Loucy (cell line): ENCODE measurements at regions not wholly inside any gene's neighbourhood (a gene's known extent, or its start where the extent isn't known, plus 50 kb on each side); places are given as distances from the start of the nearest gene placed in this dataset.

ENCODE experiments used
- CTCF ChIP-seq: fragments of 200-600 bp; sonication (generic); conservative IDR thresholded peaks from 2 replicates; pipeline ENCODE4 v1.5.1; 2014; ENCODE audit warnings: mild to moderate bottlenecking, antibody characterized with exemption, low read length
- EZH2phosphoT487 ChIP-seq: fragments of 200-600 bp; IDR thresholded peaks from 2 replicates; pipeline ENCODE4 v1.6.1; 2018; ENCODE audit warnings: antibody characterized with exemption, mild to moderate bottlenecking, moderate library complexity, borderline replicate concordance

- TF ChIP-seq CTCF (no peak), EZH2phosphoT487 (no peak)
Observed at GRCh38 chr20:56702931-56703840, 74.1 kb downstream of the TFAP2C start.
